KMS-11 (cell line): ENCODE measurements at regions not wholly inside any gene's neighbourhood (a gene's known extent, or its start where the extent isn't known, plus 50 kb on each side); places are given as distances from the start of the nearest gene placed in this dataset.

Source experiments
- H2AFZ ChIP-seq: fragments of 200-600 bp; sonication (generic); 2 replicates; pipeline ENCODE4 v1.6.1; 2016; ENCODE audit warnings: antibody characterized with exemption, mixed run types, low read depth
- H3K27ac ChIP-seq: fragments of 200-600 bp; sonication (generic); 2 replicates; pipeline ENCODE4 v1.6.1; 2016; ENCODE audit warnings: mild to moderate bottlenecking, mixed run types
- H3K27me3 ChIP-seq: fragments of 200-600 bp; sonication (generic); 2 replicates; pipeline ENCODE4 v1.6.1; 2017; ENCODE audit warnings: mild to moderate bottlenecking, low read depth, mixed run types, moderate library complexity; ENCODE audit not compliant: insufficient read depth
- H3K36me3 ChIP-seq: fragments of 200-600 bp; sonication (generic); 2 replicates; pipeline ENCODE4 v1.6.1; 2017; ENCODE audit warnings: mild to moderate bottlenecking, mixed run types; ENCODE audit not compliant: insufficient read depth
- H3K4me1 ChIP-seq: fragments of 200-600 bp; sonication (generic); 2 replicates; pipeline ENCODE4 v1.6.1; 2016; ENCODE audit warnings: mild to moderate bottlenecking, low read depth, mixed run types; ENCODE audit not compliant: poor library complexity, severe bottlenecking
- H3K4me2 ChIP-seq: fragments of 200-600 bp; sonication (generic); 2 replicates; pipeline ENCODE4 v1.7.0; 2016; ENCODE audit warnings: mild to moderate bottlenecking, mixed run types
- H3K4me3 ChIP-seq: fragments of 200-600 bp; sonication (generic); IDR thresholded peaks from 2 replicates; pipeline ENCODE4 v1.6.1; 2017; ENCODE audit warnings: low read depth, low read length, mixed read lengths; ENCODE audit not compliant: insufficient read depth
- H3K79me2 ChIP-seq: fragments of 200-600 bp; sonication (generic); 2 replicates; pipeline ENCODE4 v1.6.1; 2016; ENCODE audit warnings: low read depth, mixed run types; ENCODE audit not compliant: insufficient read depth
- H3K9ac ChIP-seq: fragments of 200-600 bp; sonication (generic); 2 replicates; pipeline ENCODE4 v1.6.1; 2016; ENCODE audit warnings: mild to moderate bottlenecking, mixed run types
- H4K20me1 ChIP-seq: fragments of 200-600 bp; sonication (generic); 2 replicates; pipeline ENCODE4 v1.6.1; 2016; ENCODE audit warnings: mild to moderate bottlenecking, mixed run types; ENCODE audit not compliant: insufficient read depth
- CTCF ChIP-seq: fragments of 200-600 bp; sonication (generic); conservative IDR thresholded peaks from 2 replicates; pipeline ENCODE4 v1.6.1; 2017; ENCODE audit warnings: low read depth, mild to moderate bottlenecking, antibody characterized with exemption, low read length, moderate library complexity, mixed read lengths

DNA sequence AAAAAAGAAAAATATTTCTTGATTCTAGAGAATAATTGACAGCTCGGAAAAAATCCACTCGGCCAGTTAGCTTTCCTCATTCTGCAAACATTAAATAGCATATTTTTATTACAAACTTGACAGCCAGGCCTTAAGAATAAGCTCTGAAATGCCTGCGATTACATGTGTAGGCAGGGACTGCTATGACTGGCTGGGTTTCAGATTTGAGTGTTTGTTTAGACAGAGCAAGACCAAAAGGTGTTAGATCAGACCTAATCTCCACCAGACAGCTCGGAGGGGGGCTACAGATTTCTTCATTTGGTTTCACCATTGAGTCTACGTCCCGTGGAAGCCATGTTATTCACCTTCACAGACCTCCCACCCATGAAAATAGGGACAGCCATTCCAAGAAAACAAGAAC is 192.1 kb upstream of the ADAMTS5 start:
- Histone ChIP-seq H3K27me3 (no peaks in the 10 kb centered on the region), H3K79me2 (no peaks in the 10 kb centered on the region), H2AFZ (no peak overlapping the region), H3K27ac (no peak overlapping the region), H3K4me1 (no peaks in the 10 kb centered on the region), H3K4me3 (no peak overlapping the region), H3K36me3 (no peaks in the 10 kb centered on the region), H3K9ac (no peak overlapping the region), H4K20me1 (no peaks in the 10 kb centered on the region), H3K4me2 (no peak overlapping the region)
- no peak for TF ChIP-seq CTCF

GRCh38 chr21:27157097-27157496 is 190.2 kb upstream of the ADAMTS5 start:
- H4K20me1 ChIP-seq, result no peaks in the 10 kb centered on the region
- H3K4me1 ChIP-seq, result no peaks in the 10 kb centered on the region
- no peak overlapping the region for H3K4me3 ChIP-seq
- H2AFZ ChIP-seq, result no peak overlapping the region
- H3K27me3 ChIP-seq, result no peaks in the 10 kb centered on the region
- no peak overlapping the region for H3K4me2 ChIP-seq
- no peak for TF ChIP-seq CTCF
- H3K27ac ChIP-seq, result no peak overlapping the region
- H3K36me3 ChIP-seq, result no peaks in the 10 kb centered on the region
- H3K79me2 ChIP-seq, result no peaks in the 10 kb centered on the region
- no peak overlapping the region for H3K9ac ChIP-seq

DNA sequence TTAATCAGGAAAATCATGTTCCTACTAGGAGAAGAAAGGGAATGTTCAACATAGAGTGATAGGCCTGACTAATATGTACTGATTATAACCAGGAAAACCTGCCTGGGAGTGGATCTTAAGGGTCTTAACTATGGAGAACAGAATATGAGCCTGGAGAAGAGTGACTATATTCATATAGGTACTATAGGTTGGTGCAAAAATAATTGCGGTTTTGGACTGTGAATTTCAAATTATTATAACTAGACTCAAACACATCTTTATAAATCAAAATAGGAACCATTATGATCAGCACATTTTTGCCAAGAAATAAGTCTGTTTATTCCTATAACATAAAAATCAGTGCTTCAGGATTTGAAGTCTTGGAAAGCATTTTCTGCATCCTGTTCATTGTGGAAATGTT is 189.8 kb upstream of the ADAMTS5 start:
- H3K79me2 ChIP-seq, result no peaks in the 10 kb centered on the region
- no peak overlapping the region for H3K27ac ChIP-seq
- H3K36me3 ChIP-seq, result no peaks in the 10 kb centered on the region
- TF ChIP-seq CTCF, result no peak
- H3K27me3 ChIP-seq, result no peaks in the 10 kb centered on the region
- H3K4me3 ChIP-seq, result no peak overlapping the region
- H3K9ac ChIP-seq, result no peak overlapping the region
- no peak overlapping the region for H2AFZ ChIP-seq
- H3K4me1 ChIP-seq, result no peaks in the 10 kb centered on the region
- no peaks in the 10 kb centered on the region for H4K20me1 ChIP-seq
- no peak overlapping the region for H3K4me2 ChIP-seq

DNA sequence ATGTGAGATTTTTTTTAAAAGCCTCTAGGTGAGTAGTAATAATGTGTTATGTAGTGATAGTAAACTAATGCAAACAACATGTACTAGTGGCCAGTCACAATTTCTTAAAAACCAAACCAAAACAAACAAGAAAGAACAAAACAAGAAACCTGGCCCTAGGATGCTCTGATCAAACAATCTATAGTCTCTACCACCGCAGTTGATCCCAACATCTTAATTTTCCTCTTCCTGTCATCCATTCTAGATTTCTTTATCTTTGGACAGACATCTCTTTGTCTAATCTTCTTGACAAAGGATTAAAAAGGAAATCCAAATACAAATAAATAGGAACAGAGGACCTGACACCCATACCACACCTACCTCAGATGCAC is 188.2 kb upstream of the ADAMTS5 start:
- TF ChIP-seq CTCF, result no peak
- no peaks in the 10 kb centered on the region for H3K4me1 ChIP-seq
- H3K36me3 ChIP-seq, result no peaks in the 10 kb centered on the region
- no peak overlapping the region for H3K4me3 ChIP-seq
- H3K9ac ChIP-seq, result no peak overlapping the region
- no peaks in the 10 kb centered on the region for H3K27me3 ChIP-seq
- no peak overlapping the region for H2AFZ ChIP-seq
- H3K79me2 ChIP-seq, result no peaks in the 10 kb centered on the region
- H3K4me2 ChIP-seq, result no peak overlapping the region
- no peaks in the 10 kb centered on the region for H4K20me1 ChIP-seq
- no peak overlapping the region for H3K27ac ChIP-seq
